WTC11 (cell line): ENCODE measurements at regions not wholly inside any gene's neighbourhood (a gene's known extent, or its start where the extent isn't known, plus 50 kb on each side); places are given as distances from the start of the nearest gene placed in this dataset.

Source experiments
- ATAC-seq: fragments of 200-7000 bp; cut with Tn5 transposase; 2 replicates; pipeline ENCODE4 v1.10.0; 2021; ENCODE audit warnings: mild to moderate bottlenecking, moderate library complexity
- CTCF ChIA-PET: fragments of 300-600 bp; sonication (Branson Sonifier 250); formaldehyde crosslinking; loops from one replicate; lab custom pipeline; 2021; ENCODE audit warnings: antibody characterized with exemption; lab: Charles Lee
- POLR2A ChIA-PET: fragments of 350-600 bp; sonication (Branson Sonifier 250); formaldehyde crosslinking; loops from one replicate; lab custom pipeline; 2021; ENCODE audit warnings: antibody characterized with exemption; lab: Charles Lee
- DNase-seq: peaks from one replicate; pipeline ENCODE4 v3.0.0; 2021; ENCODE audit warnings: low spot score
- H3K27ac Mint-ChIP-seq: 2 replicates; pipeline ENCODE4 v1.8.0; 2021; ENCODE audit warnings: mixed read lengths
- H3K27me3 Mint-ChIP-seq: 2 replicates; pipeline ENCODE4 v1.8.0; 2021; ENCODE audit warnings: low read depth, mild to moderate bottlenecking, moderate library complexity, mixed read lengths
- H3K36me3 Mint-ChIP-seq: 2 replicates; pipeline ENCODE4 v1.8.0; 2021; ENCODE audit warnings: mixed read lengths
- H3K4me1 Mint-ChIP-seq: 2 replicates; pipeline ENCODE4 v1.8.0; 2022; ENCODE audit warnings: mixed read lengths
- H3K4me3 Mint-ChIP-seq: 2 replicates; pipeline ENCODE4 v1.8.0; 2021; ENCODE audit warnings: mild to moderate bottlenecking, moderate library complexity, mixed read lengths
- H3K9me3 Mint-ChIP-seq: 2 replicates; pipeline ENCODE4 v1.8.0; 2021; ENCODE audit warnings: mixed read lengths
- ATF1 ChIP-seq: sonication (generic); formaldehyde crosslinking; IDR thresholded peaks from 2 replicates; pipeline ENCODE4 v1.8.1; 2023; ENCODE audit warnings: mild to moderate bottlenecking, moderate library complexity, missing genetic modification reagents
- CBFB ChIP-seq: sonication (generic); formaldehyde crosslinking; IDR thresholded peaks from 2 replicates; pipeline ENCODE4 v1.8.1; 2022; ENCODE audit warnings: mild to moderate bottlenecking, low read depth, missing genetic modification reagents
- ETV6 ChIP-seq: sonication (generic); formaldehyde crosslinking; IDR thresholded peaks from 2 replicates; pipeline ENCODE4 v1.8.1; 2022; ENCODE audit warnings: mild to moderate bottlenecking, missing genetic modification reagents
- GRHL2 ChIP-seq: fragments of 250-450 bp; sonication (Bioruptor Pico); IDR thresholded peaks from 2 replicates; pipeline ENCODE4 v1.8.0; 2022; ENCODE audit warnings: mild to moderate bottlenecking, moderate library complexity; ENCODE audit not compliant: insufficient replicate concordance, severe bottlenecking
- HMGA2 ChIP-seq: fragments of 250-450 bp; sonication (Bioruptor Pico); IDR thresholded peaks from 2 replicates; pipeline ENCODE4 v1.4.0; 2021; ENCODE audit warnings: mild to moderate bottlenecking, moderate library complexity
- IRF2 ChIP-seq: sonication (generic); formaldehyde crosslinking; IDR thresholded peaks from 2 replicates; pipeline ENCODE4 v1.8.0; 2022; ENCODE audit warnings: low read depth, missing genetic modification reagents, borderline replicate concordance
- MYBL2 ChIP-seq: sonication (generic); formaldehyde crosslinking; IDR thresholded peaks from 2 replicates; pipeline ENCODE4 v1.8.1; 2023; ENCODE audit warnings: mild to moderate bottlenecking, moderate library complexity, missing genetic modification reagents
- NFE2L1 ChIP-seq: sonication (generic); formaldehyde crosslinking; IDR thresholded peaks from 2 replicates; pipeline ENCODE4 v1.8.1; 2023; ENCODE audit warnings: missing genetic modification reagents
- NFYB ChIP-seq: sonication (generic); formaldehyde crosslinking; conservative IDR thresholded peaks from 2 replicates; pipeline ENCODE4 v1.8.0; 2022; ENCODE audit warnings: low read depth, missing genetic modification reagents
- PRRX2 ChIP-seq: fragments of 250-450 bp; sonication (Bioruptor Pico); IDR thresholded peaks from 2 replicates; pipeline ENCODE4 v1.8.0; 2021; ENCODE audit warnings: mild to moderate bottlenecking
- SP1 ChIP-seq: sonication (generic); formaldehyde crosslinking; conservative IDR thresholded peaks from 2 replicates; pipeline ENCODE4 v1.8.1; 2022; ENCODE audit warnings: missing genetic modification reagents
- ZBTB21 ChIP-seq: sonication (generic); formaldehyde crosslinking; IDR thresholded peaks from 2 replicates; pipeline ENCODE4 v1.8.1; 2023; ENCODE audit warnings: mild to moderate bottlenecking, missing genetic modification reagents, borderline replicate concordance
- ZNF416 ChIP-seq: fragments of 250-450 bp; sonication (Bioruptor Pico); IDR thresholded peaks from 2 replicates; pipeline ENCODE4 v1.9.0; 2021; ENCODE audit warnings: mild to moderate bottlenecking, inconsistent platforms
- ZNF671 ChIP-seq: fragments of 250-450 bp; sonication (Bioruptor Pico); IDR thresholded peaks from 2 replicates; pipeline ENCODE4 v1.8.0; 2021; ENCODE audit warnings: mild to moderate bottlenecking
- TF ChIP-seq, protein P1 (sequence below): sonication (generic); formaldehyde crosslinking; IDR thresholded peaks from 2 replicates; pipeline ENCODE4 v1.8.1; 2023; ENCODE audit warnings: mild to moderate bottlenecking, missing genetic modification reagents
- TF ChIP-seq, protein P2 (sequence below): fragments of 200-600 bp; IDR thresholded peaks from 2 replicates; pipeline ENCODE4 v1.8.0; 2022; ENCODE audit warnings: antibody characterized with exemption
- TF ChIP-seq, protein P3 (sequence below): sonication (generic); formaldehyde crosslinking; IDR thresholded peaks from 2 replicates; pipeline ENCODE4 v1.8.1; 2022; ENCODE audit warnings: low read depth, missing genetic modification reagents, borderline replicate concordance
- TF ChIP-seq, protein P4 (sequence below): fragments of 250-450 bp; sonication (Bioruptor Pico); IDR thresholded peaks from 2 replicates; pipeline ENCODE4 v1.9.0; 2021; ENCODE audit warnings: moderate library complexity, mild to moderate bottlenecking, inconsistent platforms, borderline replicate concordance

DNA sequence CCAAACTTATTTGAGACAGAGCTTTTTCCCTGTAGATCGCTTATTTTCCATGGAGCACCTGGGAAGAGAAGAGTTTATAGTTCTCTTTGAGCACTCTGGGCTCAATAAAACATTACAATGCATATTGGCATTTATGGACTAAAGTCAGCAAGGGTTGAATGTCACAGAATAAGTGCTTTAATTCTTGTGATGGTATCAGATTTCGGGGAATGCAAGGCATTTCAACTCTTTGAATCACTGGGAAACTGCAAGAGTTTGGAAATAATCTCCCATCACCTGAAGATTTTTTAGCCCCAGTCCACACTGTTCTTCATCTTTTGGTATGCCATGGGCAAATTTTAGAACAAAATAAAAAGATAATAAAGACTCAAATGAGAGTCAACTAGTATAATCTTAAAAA lies 111.5 kb upstream of the WDFY3 start:
- Mint-ChIP-seq H3K4me1 (peaks cover 2% of the 10 kb centered on the region), H3K4me3 (no peak overlapping the region), H3K27me3 (no peaks in the 10 kb centered on the region), H3K36me3 (0 out of 2 replicates have a peak, but pooled peaks cover 4% of the 10 kb centered on the region), H3K9me3 (peaks cover 17% of the 10 kb centered on the region), H3K27ac (no peak overlapping the region)
- ChIA-PET CTCF (no interaction called here), POLR2A (no interaction called here)
- no peak for DNase-seq
- TF ChIP-seq, protein P1, sequence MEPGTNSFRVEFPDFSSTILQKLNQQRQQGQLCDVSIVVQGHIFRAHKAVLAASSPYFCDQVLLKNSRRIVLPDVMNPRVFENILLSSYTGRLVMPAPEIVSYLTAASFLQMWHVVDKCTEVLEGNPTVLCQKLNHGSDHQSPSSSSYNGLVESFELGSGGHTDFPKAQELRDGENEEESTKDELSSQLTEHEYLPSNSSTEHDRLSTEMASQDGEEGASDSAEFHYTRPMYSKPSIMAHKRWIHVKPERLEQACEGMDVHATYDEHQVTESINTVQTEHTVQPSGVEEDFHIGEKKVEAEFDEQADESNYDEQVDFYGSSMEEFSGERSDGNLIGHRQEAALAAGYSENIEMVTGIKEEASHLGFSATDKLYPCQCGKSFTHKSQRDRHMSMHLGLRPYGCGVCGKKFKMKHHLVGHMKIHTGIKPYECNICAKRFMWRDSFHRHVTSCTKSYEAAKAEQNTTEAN = no peak
- TF ChIP-seq CBFB (CRISPR knock-in tag) (no peak), ATF1 (CRISPR knock-in tag) (no peak), SP1 (CRISPR knock-in tag) (no peak)
- no peak for ATAC-seq

DNA sequence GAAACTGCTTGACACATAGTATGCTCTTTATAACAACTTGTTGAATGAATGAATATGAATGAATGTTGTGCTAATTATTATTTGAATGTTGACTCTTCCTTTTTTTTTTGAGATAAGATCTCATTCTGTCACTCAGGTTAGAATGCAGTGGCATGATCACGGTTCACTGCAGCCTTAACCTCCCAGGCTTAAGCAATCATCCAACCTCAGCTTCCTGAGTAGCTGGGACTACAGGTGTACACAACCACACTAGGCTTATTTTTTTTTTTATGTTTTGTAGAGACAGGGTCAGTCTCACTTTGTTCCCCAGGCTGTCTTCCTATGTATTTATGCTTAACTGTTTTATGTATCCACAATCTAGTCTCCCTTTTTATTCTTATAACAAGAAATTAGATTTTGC lies 114.7 kb upstream of the WDFY3 start:
- Mint-ChIP-seq H3K36me3 (0 out of 2 replicates have a peak, but pooled peaks cover 4% of the 10 kb centered on the region), H3K27ac (no peak overlapping the region), H3K4me3 (no peak overlapping the region), H3K9me3 (peaks cover 17% of the 10 kb centered on the region), H3K27me3 (no peaks in the 10 kb centered on the region), H3K4me1 (peaks cover 7% of the 10 kb centered on the region)
- TF ChIP-seq NFE2L1 (CRISPR knock-in tag) = no peak
- no peak for TF ChIP-seq MYBL2 (CRISPR knock-in tag)
- TF ChIP-seq ETV6 = no peak
- ATAC-seq = no peak
- CTCF ChIA-PET = no interaction called here
- DNase-seq = no peak
- POLR2A ChIA-PET = no interaction called here

DNA sequence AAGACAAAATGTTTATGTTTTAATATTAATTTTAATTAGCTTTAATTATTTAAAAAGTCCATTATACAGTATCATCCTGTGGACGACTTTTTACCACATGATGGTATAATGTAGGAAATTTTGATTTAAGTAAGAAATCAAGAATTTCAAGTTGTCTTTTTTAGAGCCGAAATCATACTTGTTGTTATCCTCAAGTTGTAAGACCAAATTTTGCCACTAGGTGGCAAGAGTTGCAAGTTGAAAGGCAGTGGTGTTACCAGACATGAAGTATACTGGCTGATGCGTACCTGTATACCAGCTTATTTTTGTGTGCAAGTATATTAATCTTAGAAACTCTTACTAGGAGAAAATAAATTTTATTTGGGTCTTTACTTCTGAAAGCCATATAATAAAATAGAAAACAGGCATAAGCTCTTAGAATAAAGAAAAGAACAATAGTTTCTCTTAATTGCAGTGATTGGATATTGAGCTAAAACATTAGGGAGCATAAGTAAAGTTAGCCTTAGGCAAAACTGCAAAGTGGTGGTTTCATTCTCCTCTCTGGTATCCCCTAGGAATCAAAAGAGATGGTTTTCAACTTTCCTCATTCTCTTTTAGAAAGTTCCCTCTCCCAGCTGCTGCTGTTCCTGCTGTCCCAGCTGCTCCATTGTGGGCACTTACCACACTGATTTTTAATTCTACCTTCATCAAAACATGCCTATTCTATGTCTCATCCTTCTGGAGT lies 118.0 kb upstream of the WDFY3 start:
- H3K9me3 Mint-ChIP-seq = peaks cover 18% of the 10 kb centered on the region
- ChIA-PET POLR2A (no interaction called here), CTCF (interaction anchor here (0.6 to 2.6 kb wide), 26 partner anchors 16 to 749 kb away, joined by 3 to 12 read pairs (median 3); no protein-coding TSS in a partner anchor)
- TF ChIP-seq, protein P2, sequence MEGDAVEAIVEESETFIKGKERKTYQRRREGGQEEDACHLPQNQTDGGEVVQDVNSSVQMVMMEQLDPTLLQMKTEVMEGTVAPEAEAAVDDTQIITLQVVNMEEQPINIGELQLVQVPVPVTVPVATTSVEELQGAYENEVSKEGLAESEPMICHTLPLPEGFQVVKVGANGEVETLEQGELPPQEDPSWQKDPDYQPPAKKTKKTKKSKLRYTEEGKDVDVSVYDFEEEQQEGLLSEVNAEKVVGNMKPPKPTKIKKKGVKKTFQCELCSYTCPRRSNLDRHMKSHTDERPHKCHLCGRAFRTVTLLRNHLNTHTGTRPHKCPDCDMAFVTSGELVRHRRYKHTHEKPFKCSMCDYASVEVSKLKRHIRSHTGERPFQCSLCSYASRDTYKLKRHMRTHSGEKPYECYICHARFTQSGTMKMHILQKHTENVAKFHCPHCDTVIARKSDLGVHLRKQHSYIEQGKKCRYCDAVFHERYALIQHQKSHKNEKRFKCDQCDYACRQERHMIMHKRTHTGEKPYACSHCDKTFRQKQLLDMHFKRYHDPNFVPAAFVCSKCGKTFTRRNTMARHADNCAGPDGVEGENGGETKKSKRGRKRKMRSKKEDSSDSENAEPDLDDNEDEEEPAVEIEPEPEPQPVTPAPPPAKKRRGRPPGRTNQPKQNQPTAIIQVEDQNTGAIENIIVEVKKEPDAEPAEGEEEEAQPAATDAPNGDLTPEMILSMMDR = peak; percentile 47
- TF ChIP-seq PRRX2 (no peak), IRF2 (no peak)
- H3K36me3 Mint-ChIP-seq = peaks cover 13% of the 10 kb centered on the region
- H3K4me1 Mint-ChIP-seq = peaks cover 5% of the 10 kb centered on the region; the same call in 1 of the 2 replicates
- H3K27me3 Mint-ChIP-seq = no peaks in the 10 kb centered on the region
- ATAC-seq (peak; percentile 70), DNase-seq (no peak)
- H3K27ac Mint-ChIP-seq = no peak overlapping the region
- no peak overlapping the region for H3K4me3 Mint-ChIP-seq

DNA sequence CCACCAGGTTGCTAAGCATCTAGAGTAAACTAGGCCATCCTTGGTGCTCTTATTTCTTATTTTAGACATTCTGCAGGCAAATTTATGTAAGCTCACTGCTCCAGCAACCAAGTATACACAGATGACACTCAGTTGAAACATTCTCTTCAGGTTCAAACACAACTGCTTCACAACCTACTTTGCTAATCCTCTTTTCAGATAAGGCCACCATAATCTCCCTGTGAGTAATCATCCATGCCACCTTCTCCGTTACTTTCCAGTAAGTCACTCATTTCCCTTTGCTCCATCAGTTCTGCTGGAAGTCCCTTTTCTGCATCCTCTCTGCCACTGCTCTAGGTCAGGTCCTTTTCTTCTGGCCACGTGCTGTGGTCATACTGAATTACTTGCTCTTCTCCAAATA lies 120.2 kb upstream of the WDFY3 start:
- Mint-ChIP-seq H3K27ac (no peak overlapping the region), H3K4me1 (peaks cover 5% of the 10 kb centered on the region; the same call in 1 of the 2 replicates), H3K4me3 (no peak overlapping the region), H3K27me3 (no peaks in the 10 kb centered on the region), H3K36me3 (peaks cover 16% of the 10 kb centered on the region), H3K9me3 (peaks cover 28% of the 10 kb centered on the region)
- ATAC-seq = no peak
- TF ChIP-seq PRRX2 (no peak), SP1 (CRISPR knock-in tag) (no peak), ETV6 (no peak), ZBTB21 (CRISPR knock-in tag) (no peak), GRHL2 (CRISPR knock-in tag) (no peak), HMGA2 (no peak), ZNF416 (CRISPR knock-in tag) (no peak), NFYB (CRISPR knock-in tag) (no peak), ZNF671 (CRISPR knock-in tag) (no peak)
- TF ChIP-seq, protein P3, sequence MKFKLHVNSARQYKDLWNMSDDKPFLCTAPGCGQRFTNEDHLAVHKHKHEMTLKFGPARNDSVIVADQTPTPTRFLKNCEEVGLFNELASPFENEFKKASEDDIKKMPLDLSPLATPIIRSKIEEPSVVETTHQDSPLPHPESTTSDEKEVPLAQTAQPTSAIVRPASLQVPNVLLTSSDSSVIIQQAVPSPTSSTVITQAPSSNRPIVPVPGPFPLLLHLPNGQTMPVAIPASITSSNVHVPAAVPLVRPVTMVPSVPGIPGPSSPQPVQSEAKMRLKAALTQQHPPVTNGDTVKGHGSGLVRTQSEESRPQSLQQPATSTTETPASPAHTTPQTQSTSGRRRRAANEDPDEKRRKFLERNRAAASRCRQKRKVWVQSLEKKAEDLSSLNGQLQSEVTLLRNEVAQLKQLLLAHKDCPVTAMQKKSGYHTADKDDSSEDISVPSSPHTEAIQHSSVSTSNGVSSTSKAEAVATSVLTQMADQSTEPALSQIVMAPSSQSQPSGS (CRISPR knock-in tag) = no peak
- TF ChIP-seq, protein P4, sequence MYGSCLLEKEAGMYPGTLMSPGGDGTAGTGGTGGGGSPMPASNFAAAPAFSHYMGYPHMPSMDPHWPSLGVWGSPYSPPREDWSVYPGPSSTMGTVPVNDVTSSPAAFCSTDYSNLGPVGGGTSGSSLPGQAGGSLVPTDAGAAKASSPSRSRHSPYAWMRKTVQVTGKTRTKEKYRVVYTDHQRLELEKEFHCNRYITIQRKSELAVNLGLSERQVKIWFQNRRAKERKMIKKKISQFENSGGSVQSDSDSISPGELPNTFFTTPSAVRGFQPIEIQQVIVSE (CRISPR knock-in tag) = no peak
- ChIA-PET POLR2A (no interaction called here), CTCF (interaction anchor here (0.6 to 2.6 kb wide), 2 partner anchors 14 to 1003 kb away, joined by 4 to 12 read pairs; no protein-coding TSS in a partner anchor)
- DNase-seq = no peak
